ENCODE measurements at regions not wholly inside any gene's neighbourhood (a gene's known extent, or its start where the extent isn't known, plus 50 kb on each side); places are given as distances from the start of the nearest gene placed in this dataset.
A peak's percentile ranks its signal among the peaks of the same experiment; 100 is the strongest.

DNA sequence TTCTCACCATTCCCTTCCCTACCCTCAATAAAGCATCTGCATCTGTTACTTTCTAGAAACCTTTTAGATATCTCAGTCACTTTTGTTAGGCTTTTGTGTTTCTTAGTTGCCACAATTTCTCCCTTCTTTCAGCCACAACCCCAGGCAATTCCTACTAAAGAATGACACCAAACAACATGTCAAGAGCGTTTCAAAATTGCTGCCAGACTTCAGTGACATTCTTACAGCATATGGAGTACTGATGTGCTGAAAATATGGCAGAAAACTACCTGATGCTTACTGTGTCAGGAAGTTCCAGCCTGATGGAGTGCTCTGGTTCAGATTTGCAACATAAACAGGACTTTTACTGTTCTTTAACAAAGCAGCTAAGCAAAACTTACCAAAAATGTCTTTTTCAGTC lies 957.7 kb upstream of the POU3F3 start:
- no peak overlapping the region for H3K9ac ChIP-seq (ENCODE audit: insufficient read depth, low read length)
- H2AFZ ChIP-seq (ENCODE audit: low read length) = no peak overlapping the region
- TF ChIP-seq CTCF (conservative IDR thresholded peaks at IDR 0.05 in 1 of 2, IDR thresholded peaks at IDR 0.05 in 1 of 2; ENCODE audit: low read depth in 1 of 2, low read length in 2 of 2) = no peak
- TF ChIP-seq EZH2 (IDR thresholded peaks at IDR 0.05; ENCODE audit: low read length, missing control alignments) = no peak

GRCh38 chr2:103898561-103898960 lies 955.4 kb upstream of the POU3F3 start:
- Histone ChIP-seq H2AFZ (ENCODE audit: low read length) (no peak overlapping the region), H3K4me1 (ENCODE audit: control insufficient read depth, extremely low read depth, insufficient read depth, low read length) (no peaks in the 10 kb centered on the region), H3K79me2 (ENCODE audit: control insufficient read depth, insufficient read depth, low read length) (no peaks in the 10 kb centered on the region), H4K20me1 (ENCODE audit: control insufficient read depth, extremely low read depth, insufficient read depth, low read length) (no peaks in the 10 kb centered on the region), H3K9ac (ENCODE audit: insufficient read depth, low read length) (no peak overlapping the region), H3K27ac (ENCODE audit: insufficient read depth, low read length) (no peak overlapping the region), H3K27me3 (ENCODE audit: control insufficient read depth, insufficient read depth, low read length) (no peaks in the 10 kb centered on the region), H3K4me2 (ENCODE audit: extremely low read depth, insufficient read depth, low read length) (no peak overlapping the region), H3K9me3 (ENCODE audit: control insufficient read depth, insufficient read depth, low read depth, low read length) (no peaks in the 10 kb centered on the region), H3K36me3 (ENCODE audit: control insufficient read depth, insufficient read depth, low read length) (no peaks in the 10 kb centered on the region), H3K4me3 (replicated peaks in 1 of 4; ENCODE audit: control extremely low read depth in 1 of 4, insufficient read depth in 1 of 4, low read depth in 3 of 4, low read length in 4 of 4) (no peak overlapping the region)
- TF ChIP-seq EZH2 (IDR thresholded peaks at IDR 0.05; ENCODE audit: low read length, missing control alignments) (no peak), CTCF (conservative IDR thresholded peaks at IDR 0.05 in 1 of 2, IDR thresholded peaks at IDR 0.05 in 1 of 2; ENCODE audit: low read depth in 1 of 2, low read length in 2 of 2) (no peak)
- peak in 1 of 2 donors; percentile 55 for DNase-seq (ENCODE audit: low read depth in 2 of 2)

More for the DNA sequence above, 957.7 kb upstream of the POU3F3 start:
- Histone ChIP-seq H3K9me3 (ENCODE audit: control insufficient read depth, insufficient read depth, low read depth, low read length) (no peaks in the 10 kb centered on the region), H3K27ac (ENCODE audit: insufficient read depth, low read length) (no peak overlapping the region), H3K4me3 (replicated peaks in 1 of 4; ENCODE audit: control extremely low read depth in 1 of 4, insufficient read depth in 1 of 4, low read depth in 3 of 4, low read length in 4 of 4) (no peak overlapping the region), H3K79me2 (ENCODE audit: control insufficient read depth, insufficient read depth, low read length) (no peaks in the 10 kb centered on the region), H3K27me3 (ENCODE audit: control insufficient read depth, insufficient read depth, low read length) (no peaks in the 10 kb centered on the region), H4K20me1 (ENCODE audit: control insufficient read depth, extremely low read depth, insufficient read depth, low read length) (no peaks in the 10 kb centered on the region), H3K36me3 (ENCODE audit: control insufficient read depth, insufficient read depth, low read length) (no peaks in the 10 kb centered on the region), H3K4me2 (ENCODE audit: extremely low read depth, insufficient read depth, low read length) (no peak overlapping the region), H3K4me1 (ENCODE audit: control insufficient read depth, extremely low read depth, insufficient read depth, low read length) (no peaks in the 10 kb centered on the region)
- DNase-seq (ENCODE audit: low read depth in 2 of 2) = no peak

GRCh38 chr2:103902347-103902746 lies 951.6 kb upstream of the POU3F3 start:
- DNase-seq (ENCODE audit: low read depth in 2 of 2) = no peak
- H3K4me2 ChIP-seq (ENCODE audit: extremely low read depth, insufficient read depth, low read length) = no peak overlapping the region

More at GRCh38 chr2:103902347-103902746, 951.6 kb upstream of the POU3F3 start:
- Histone ChIP-seq H3K36me3 (ENCODE audit: control insufficient read depth, insufficient read depth, low read length) (no peaks in the 10 kb centered on the region), H3K4me3 (replicated peaks in 1 of 4; ENCODE audit: control extremely low read depth in 1 of 4, insufficient read depth in 1 of 4, low read depth in 3 of 4, low read length in 4 of 4) (no peak overlapping the region), H3K4me1 (ENCODE audit: control insufficient read depth, extremely low read depth, insufficient read depth, low read length) (no peaks in the 10 kb centered on the region), H3K9me3 (ENCODE audit: control insufficient read depth, insufficient read depth, low read depth, low read length) (no peaks in the 10 kb centered on the region), H2AFZ (ENCODE audit: low read length) (no peak overlapping the region), H4K20me1 (ENCODE audit: control insufficient read depth, extremely low read depth, insufficient read depth, low read length) (no peaks in the 10 kb centered on the region), H3K27ac (ENCODE audit: insufficient read depth, low read length) (no peak overlapping the region), H3K79me2 (ENCODE audit: control insufficient read depth, insufficient read depth, low read length) (no peaks in the 10 kb centered on the region), H3K9ac (ENCODE audit: insufficient read depth, low read length) (no peak overlapping the region), H3K27me3 (ENCODE audit: control insufficient read depth, insufficient read depth, low read length) (no peaks in the 10 kb centered on the region)
- TF ChIP-seq EZH2 (IDR thresholded peaks at IDR 0.05; ENCODE audit: low read length, missing control alignments) = no peak
- no peak for TF ChIP-seq CTCF (conservative IDR thresholded peaks at IDR 0.05 in 1 of 2, IDR thresholded peaks at IDR 0.05 in 1 of 2; ENCODE audit: low read depth in 1 of 2, low read length in 2 of 2)

All from fibroblast of lung (primary cell).